SK-N-SH treated with all-trans-retinoic acid at 6 μM for 48 hours (cell line): ENCODE measurements at regions not wholly inside any gene's neighbourhood (a gene's known extent, or its start where the extent isn't known, plus 50 kb on each side); places are given as distances from the start of the nearest gene placed in this dataset.

Source experiments
- BACH2 ChIP-seq: fragments of 250-450 bp; sonication (Bioruptor Pico); IDR thresholded peaks from 2 replicates; pipeline ENCODE4 v1.9.0; 2021; ENCODE audit warnings: mild to moderate bottlenecking, borderline replicate concordance
- CREB5 ChIP-seq: fragments of 250-450 bp; sonication (Bioruptor Pico); IDR thresholded peaks from 2 replicates; pipeline ENCODE4 v1.5.1; 2020; ENCODE audit warnings: low read depth, mild to moderate bottlenecking, moderate library complexity
- CSRNP3 ChIP-seq: fragments of 250-450 bp; sonication (Bioruptor Pico); IDR thresholded peaks from 2 replicates; pipeline ENCODE4 v1.5.1; 2021; ENCODE audit warnings: mild to moderate bottlenecking, moderate library complexity
- GLIS3 ChIP-seq: fragments of 250-450 bp; sonication (Bioruptor Pico); IDR thresholded peaks from 2 replicates; pipeline ENCODE4 v1.5.0; 2020; ENCODE audit warnings: mild to moderate bottlenecking, moderate library complexity
- OSR1 ChIP-seq: fragments of 250-450 bp; sonication (Bioruptor Pico); IDR thresholded peaks from 2 replicates; pipeline ENCODE4 v1.8.0; 2022; ENCODE audit warnings: moderate library complexity, mild to moderate bottlenecking, inconsistent platforms
- PATZ1 ChIP-seq: fragments of 250-450 bp; sonication (Bioruptor Pico); IDR thresholded peaks from 2 replicates; pipeline ENCODE4 v1.8.0; 2020; ENCODE audit warnings: mild to moderate bottlenecking, moderate library complexity, borderline replicate concordance
- RARB ChIP-seq: fragments of 250-450 bp; sonication (Bioruptor Pico); IDR thresholded peaks from 2 replicates; pipeline ENCODE4 v1.8.0; 2021; ENCODE audit warnings: mild to moderate bottlenecking, moderate library complexity
- TCF4 ChIP-seq: fragments of 250-450 bp; sonication (Bioruptor Pico); IDR thresholded peaks from 2 replicates; pipeline ENCODE4 v1.8.0; 2021; ENCODE audit warnings: mild to moderate bottlenecking, moderate library complexity, borderline replicate concordance
- TOX ChIP-seq: fragments of 250-450 bp; sonication (Bioruptor Pico); IDR thresholded peaks from 2 replicates; pipeline ENCODE4 v1.8.0; 2021; ENCODE audit warnings: mild to moderate bottlenecking, moderate library complexity, borderline replicate concordance
- ZFP3 ChIP-seq: fragments of 250-450 bp; sonication (Bioruptor Pico); IDR thresholded peaks from 2 replicates; pipeline ENCODE4 v1.5.0; 2020; ENCODE audit warnings: mild to moderate bottlenecking, moderate library complexity
- ZFP30 ChIP-seq: fragments of 450-650 bp; formaldehyde crosslinking; IDR thresholded peaks from 2 replicates; pipeline ENCODE4 v1.5.0; 2022; ENCODE audit warnings: mild to moderate bottlenecking, moderate library complexity

DNA sequence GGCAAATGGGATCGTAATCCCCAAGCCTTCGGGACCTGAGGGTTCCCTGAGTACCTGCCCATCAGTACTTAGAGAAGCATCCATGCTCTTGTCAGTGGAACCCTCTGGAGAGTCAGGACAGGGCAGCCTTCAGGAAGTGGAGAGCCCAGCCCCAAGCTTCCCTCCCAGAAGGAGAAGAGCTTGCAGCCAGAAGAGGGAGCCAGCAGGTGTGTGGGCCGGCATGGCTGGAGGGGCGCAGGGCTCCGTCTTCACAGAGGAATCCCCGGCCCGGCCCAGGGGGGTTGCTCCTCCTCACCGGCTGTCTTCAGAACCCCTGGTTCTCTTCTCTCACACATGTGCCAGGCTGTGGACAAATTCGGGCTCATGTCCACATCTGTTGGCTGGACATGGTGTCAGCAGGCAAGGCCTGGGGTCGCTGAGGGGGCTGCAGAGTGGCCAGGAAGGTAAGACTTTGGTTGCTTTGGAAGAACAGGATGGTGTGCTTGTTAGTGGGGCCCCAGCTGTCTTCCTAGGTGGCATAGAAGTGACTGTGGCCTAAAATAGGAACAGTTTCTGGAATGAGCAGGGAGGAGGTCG, 58.9 kb upstream of the RXRA start:
- TF ChIP-seq TOX (CRISPR knock-in tag) (no peak), PATZ1 (CRISPR knock-in tag) (no peak), ZFP3 (no peak), GLIS3 (CRISPR knock-in tag) (no peak), ZFP30 (CRISPR knock-in tag) (no peak), BACH2 (CRISPR knock-in tag) (no peak), RARB (CRISPR knock-in tag) (no peak), CREB5 (CRISPR knock-in tag) (no peak), TCF4 (CRISPR knock-in tag) (no peak), OSR1 (CRISPR knock-in tag) (no peak), CSRNP3 (no peak)
